Heart right ventricle (tissue), 16 donors: ENCODE measurements at regions not wholly inside any gene's neighbourhood (a gene's known extent, or its start where the extent isn't known, plus 50 kb on each side); places are given as distances from the start of the nearest gene placed in this dataset.

Experiments used
- ATAC-seq, 8 donors: fragments of 200-7000 bp; cut with Tn5 transposase; one replicate each; pipeline ENCODE4 v1.9.1; 2020; ENCODE audit warnings: mild to moderate bottlenecking in 8 of 8, moderate library complexity in 8 of 8, moderate number of reproducible peaks in 1 of 8
- DNase-seq, 2 donors: peaks; one replicate each; pipeline ENCODE4 v3.0.0-alpha.2; 2020
- H3K27ac ChIP-seq, 10 donors: fragments of 200-600 bp; sonication (generic) in 2 of 10; one replicate each; pipeline versions ENCODE4 v1.5.0 to v1.8.0; 2020 to 2022; ENCODE audit warnings: mild to moderate bottlenecking in 3 of 10
- H3K27me3 ChIP-seq, 7 donors: fragments of 200-600 bp; one replicate each; pipeline ENCODE4 v1.8.0; 2021 to 2022; ENCODE audit warnings: mild to moderate bottlenecking in 2 of 7
- H3K36me3 ChIP-seq, 9 donors: fragments of 200-600 bp; sonication (generic) in 1 of 9; one replicate each; pipeline versions ENCODE4 v1.5.0 to v1.8.0; 2020 to 2022; ENCODE audit warnings: mild to moderate bottlenecking in 2 of 9
- H3K4me1 ChIP-seq, 9 donors: fragments of 200-600 bp; sonication (generic) in 1 of 9; one replicate each; pipeline versions ENCODE4 v1.5.0 to v1.8.0; 2020 to 2022; ENCODE audit warnings: mild to moderate bottlenecking in 4 of 9
- H3K4me3 ChIP-seq, 10 donors: fragments of 200-600 bp; sonication (generic) in 2 of 10; one replicate each; pipeline versions ENCODE4 v1.5.0 to v1.8.0; 2020 to 2022; ENCODE audit warnings: mild to moderate bottlenecking in 7 of 10, moderate library complexity in 2 of 10
- H3K9me3 ChIP-seq, 11 donors: fragments of 200-600 bp in 10 of 11; sonication (generic) in 2 of 11; one replicate each; pipeline versions ENCODE4 v1.5.0 to v1.8.0; 2013 to 2022; ENCODE audit warnings: mild to moderate bottlenecking in 2 of 11, control low read depth in 1 of 11, moderate library complexity in 1 of 11
- WGBS, 2 donors: extraction: QIAGEN DNeasy Blood & Tissue Kit; methylation state at CpG; one replicate each; pipeline ENCODE4 v1.1.7; 2013; ENCODE audit warnings: inconsistent platforms in 1 of 2; 5-methylcytosine and 5-hydroxymethylcytosine counted together
- intact Hi-C, 10 donors: fragments of 100-400 bp; cut with DNase I; formaldehyde crosslinking; loops; one replicate each; pipeline versions ENCODE4 v1.11.1 to v1.14.2; 2022
- TF ChIP-seq, protein P1 (sequence below), 9 donors: fragments of 200-600 bp; sonication (generic) in 2 of 9; IDR thresholded peaks; one replicate each; pipeline versions ENCODE4 v1.5.0 to v1.8.0; 2021 to 2022; ENCODE audit warnings: antibody characterized with exemption in 9 of 9, mild to moderate bottlenecking in 5 of 9, moderate library complexity in 1 of 9
- donor health status: Arrhythmogenic right ventricular cardiomyopathy.
- donor health status: ischemic (EF 13 %, LVEDD 7.1; RV severe dilation, severe dysfunction).
- donor health status: healthy with polysubstance abuse.
- donor health status: DM: no; HTN: yes; CAD: no.
- donor health status: DM: no; HTN: no; CAD: no.
- donor health status: ischemic (EF 25% LVEDD 6.9; RV normal size, moderate dysfunction).
- donor health status: ischemic (EF 25% LVEDD 5.7; RV mildly dilated, moderate dysfunction).
- donor health status: healthy.
- donor health status: DM: yes; HTN: yes; CAD: no.
- donor health status: Ischemic cardiomyopathy.
- donor health status: ischemic (EF 35%, LVEDD 5.7; RV mildly dilated, moderate dysfunction).
- donor health status: nonischemic (EF 11% LVEDD 7.7; RV severe dilation, severe dysfunction).
- donor health status: DM: yes; HTN: yes; CAD: no.
- donor health status: PGD.
- donor health status: ischemic (EF 29% LVEDD 5.4; RV normal size, mild dysfunction).
- donor health status: nonischemic (EF 23%, LVEDD 6.1; RV moderate dilation, normal function).

DNA sequence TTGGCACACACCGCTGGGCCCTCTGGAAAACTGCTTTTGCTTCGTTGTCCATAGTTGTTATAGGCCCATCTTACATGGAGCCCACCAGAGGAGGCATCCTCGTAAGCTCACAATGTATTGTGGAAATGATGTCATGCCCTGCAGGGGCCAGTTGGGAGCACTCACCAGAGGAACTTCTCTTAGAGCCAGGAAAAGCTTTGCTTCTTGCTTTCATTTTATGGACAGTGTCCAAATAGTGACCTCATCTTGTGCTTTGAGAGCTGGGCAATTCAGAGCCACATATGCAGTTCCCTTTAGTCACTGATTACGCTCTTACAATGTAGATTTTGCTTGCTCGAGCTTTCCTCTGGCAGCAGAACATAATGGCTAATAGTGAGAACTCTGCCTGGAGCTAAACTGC, 275.6 kb downstream of the AACS start:
- ATAC-seq (peak; percentile 81 to 96 (median 90)), DNase-seq (peak in 1 of 2 donors; percentile 50)
- Histone ChIP-seq H3K4me1 (peaks cover 0 to 13% (median 6%) of the 10 kb centered on the region in 9 donors), H3K36me3 (no peaks in the 10 kb centered on the region), H3K27ac (peak overlapping the region in 6 of 10 donors; percentile 12 to 56 (median 35)), H3K4me3 (no peak overlapping the region), H3K9me3 (peaks cover 0 to 4% (median 0%) of the 10 kb centered on the region in 11 donors), H3K27me3 (no peaks in the 10 kb centered on the region)
- 16 to 27% methylated on average over 5 of the region's 5 CpGs for WGBS, 2 donors
- TF ChIP-seq, protein P1, sequence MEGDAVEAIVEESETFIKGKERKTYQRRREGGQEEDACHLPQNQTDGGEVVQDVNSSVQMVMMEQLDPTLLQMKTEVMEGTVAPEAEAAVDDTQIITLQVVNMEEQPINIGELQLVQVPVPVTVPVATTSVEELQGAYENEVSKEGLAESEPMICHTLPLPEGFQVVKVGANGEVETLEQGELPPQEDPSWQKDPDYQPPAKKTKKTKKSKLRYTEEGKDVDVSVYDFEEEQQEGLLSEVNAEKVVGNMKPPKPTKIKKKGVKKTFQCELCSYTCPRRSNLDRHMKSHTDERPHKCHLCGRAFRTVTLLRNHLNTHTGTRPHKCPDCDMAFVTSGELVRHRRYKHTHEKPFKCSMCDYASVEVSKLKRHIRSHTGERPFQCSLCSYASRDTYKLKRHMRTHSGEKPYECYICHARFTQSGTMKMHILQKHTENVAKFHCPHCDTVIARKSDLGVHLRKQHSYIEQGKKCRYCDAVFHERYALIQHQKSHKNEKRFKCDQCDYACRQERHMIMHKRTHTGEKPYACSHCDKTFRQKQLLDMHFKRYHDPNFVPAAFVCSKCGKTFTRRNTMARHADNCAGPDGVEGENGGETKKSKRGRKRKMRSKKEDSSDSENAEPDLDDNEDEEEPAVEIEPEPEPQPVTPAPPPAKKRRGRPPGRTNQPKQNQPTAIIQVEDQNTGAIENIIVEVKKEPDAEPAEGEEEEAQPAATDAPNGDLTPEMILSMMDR (IDR thresholded peaks at IDR 0.05) = peak in 4 of 9 donors; percentile 11 to 24 (median 16)
- intact Hi-C loops = no loop called here

DNA sequence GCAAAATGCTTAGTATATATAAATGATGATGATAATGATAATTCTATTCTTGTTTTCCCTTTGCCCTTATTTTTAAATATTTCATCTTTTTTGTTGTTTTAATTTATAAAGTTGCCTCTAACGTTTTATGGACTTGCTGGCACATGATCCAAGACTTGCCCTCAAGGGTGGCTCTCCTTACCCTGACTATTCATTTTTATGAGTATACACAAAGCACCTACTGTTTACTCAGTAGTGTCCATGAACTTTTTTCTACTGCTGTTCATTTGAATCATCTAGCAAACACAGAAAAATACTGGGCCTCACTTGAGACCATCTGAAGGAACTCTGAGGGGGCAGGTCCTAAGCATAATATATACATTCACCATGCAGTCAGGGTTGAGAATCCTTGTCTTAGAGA, 276.2 kb downstream of the AACS start:
- ATAC-seq (no peak), DNase-seq (no peak)
- peaks cover 0 to 4% (median 0%) of the 10 kb centered on the region in 11 donors for H3K9me3 ChIP-seq
- TF ChIP-seq, protein P1 (IDR thresholded peaks at IDR 0.05) = no peak
- peaks cover 0 to 13% (median 7%) of the 10 kb centered on the region in 9 donors for H3K4me1 ChIP-seq
- peak overlapping the region in 2 of 10 donors; percentile 19 to 23 for H3K27ac ChIP-seq
- no peaks in the 10 kb centered on the region for H3K36me3 ChIP-seq
- intact Hi-C loops = no loop called here
- no peak overlapping the region for H3K4me3 ChIP-seq
- H3K27me3 ChIP-seq = no peaks in the 10 kb centered on the region
- 60 to 69% methylated on average over 1 of the region's 1 CpG for WGBS, 2 donors

DNA sequence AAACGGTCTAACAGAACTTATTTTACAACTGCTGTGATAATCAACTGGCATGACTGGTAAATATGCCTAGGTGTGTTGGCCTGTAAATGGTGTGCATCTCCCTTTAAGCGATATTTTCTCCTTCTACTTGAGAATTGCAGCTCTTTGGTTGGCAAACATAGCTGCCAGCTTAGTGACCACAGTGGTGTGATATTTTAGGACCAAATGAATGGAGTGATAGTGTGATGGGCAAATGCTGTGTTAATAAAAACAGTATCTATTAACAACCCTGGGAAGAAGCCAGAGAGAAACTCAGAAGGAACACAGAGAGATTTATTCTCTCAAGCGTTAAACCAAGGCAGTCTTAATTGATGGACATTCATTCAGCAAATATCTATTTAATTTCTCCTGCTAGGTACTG, 278.4 kb downstream of the AACS start:
- no peak for ATAC-seq
- Histone ChIP-seq H3K4me3 (no peak overlapping the region), H3K27ac (no peak overlapping the region), H3K36me3 (no peaks in the 10 kb centered on the region), H3K9me3 (peaks cover 0 to 4% (median 0%) of the 10 kb centered on the region in 11 donors), H3K27me3 (peaks cover 0 to 7% (median 0%) of the 10 kb centered on the region in 7 donors), H3K4me1 (peaks cover 0 to 19% (median 7%) of the 10 kb centered on the region in 9 donors)
- DNase-seq = no peak
- 90 to 91% methylated on average over 3 of the region's 3 CpGs for WGBS, 2 donors
- TF ChIP-seq, protein P1 (IDR thresholded peaks at IDR 0.05) = no peak
- intact Hi-C loops = no loop called here

DNA sequence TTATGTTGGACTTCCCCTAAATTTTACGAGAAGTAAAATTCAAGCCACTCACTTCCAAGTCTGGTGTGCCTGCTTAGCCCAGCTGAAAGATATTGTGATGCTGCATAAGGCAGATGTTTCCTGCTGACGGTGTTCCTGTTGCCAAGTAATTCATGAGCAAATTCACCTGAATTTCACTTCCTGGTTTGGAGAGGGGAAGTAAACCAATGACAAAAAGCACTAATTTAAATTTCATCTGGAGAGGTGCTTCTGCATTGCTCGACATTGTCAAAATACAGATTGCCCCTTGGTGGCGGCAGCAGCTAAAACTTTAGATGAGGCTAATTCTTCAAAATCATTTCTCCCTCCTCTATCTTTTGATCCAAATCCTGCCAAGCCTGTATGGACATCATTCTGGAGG, 281.1 kb downstream of the AACS start:
- H3K4me1 ChIP-seq = peaks cover 0 to 15% (median 2%) of the 10 kb centered on the region in 9 donors
- peak in 5 of 8 donors; percentile 43 to 86 (median 70) for ATAC-seq
- H3K4me3 ChIP-seq = no peak overlapping the region
- H3K36me3 ChIP-seq = no peaks in the 10 kb centered on the region
- intact Hi-C loops = no loop called here
- no peaks in the 10 kb centered on the region for H3K9me3 ChIP-seq
- 36 to 44% methylated on average over 4 of the region's 4 CpGs for WGBS, 2 donors
- peaks cover 0 to 17% (median 0%) of the 10 kb centered on the region in 7 donors for H3K27me3 ChIP-seq
- no peak for DNase-seq
- H3K27ac ChIP-seq = no peak overlapping the region
- TF ChIP-seq, protein P1 (IDR thresholded peaks at IDR 0.05) = peak in 4 of 9 donors; percentile 10 to 32 (median 26)
